ENCODE measurements at regions not wholly inside any gene's neighbourhood (a gene's known extent, or its start where the extent isn't known, plus 50 kb on each side); places are given as distances from the start of the nearest gene placed in this dataset.

GRCh38 chr12:3967556-3968160 lies 94.5 kb upstream of the PARP11 start:
- TF ChIP-seq POLR2AphosphoS5 (IDR thresholded peaks at IDR 0.05) (no peak), POLR2A (IDR thresholded peaks at IDR 0.05) (no peak), CTCF (IDR thresholded peaks at IDR 0.05) (no peak)
- H3K36me3 ChIP-seq: no peaks in the 10 kb centered on the region
- intact Hi-C loops (cut with DNase I): no loop called here
- no peak overlapping the region for H3K27ac ChIP-seq
- H3K27me3 ChIP-seq (replicated peaks; ENCODE audit: insufficient read depth): no peaks in the 10 kb centered on the region
- no peak overlapping the region for H3K4me3 ChIP-seq
- H3K9me3 ChIP-seq: no peaks in the 10 kb centered on the region
- WGBS: 69% methylated on average over 11 of the region's 11 CpGs
- DNase-seq (ENCODE audit: low spot score): no peak
- H3K4me1 ChIP-seq (replicated peaks): no peaks in the 10 kb centered on the region

GRCh38 chr12:3966376-3966775 lies 93.2 kb upstream of the PARP11 start:
- Histone ChIP-seq H3K27ac (no peak overlapping the region), H3K9me3 (no peaks in the 10 kb centered on the region), H3K27me3 (replicated peaks; ENCODE audit: insufficient read depth) (no peaks in the 10 kb centered on the region), H3K4me1 (replicated peaks) (no peaks in the 10 kb centered on the region), H3K36me3 (no peaks in the 10 kb centered on the region), H3K4me3 (no peak overlapping the region)
- WGBS: 95% methylated on average over 3 of the region's 3 CpGs
- intact Hi-C loops (cut with DNase I): no loop called here
- no peak for DNase-seq (ENCODE audit: low spot score)
- TF ChIP-seq CTCF (IDR thresholded peaks at IDR 0.05): no peak
- TF ChIP-seq POLR2A (IDR thresholded peaks at IDR 0.05): no peak
- no peak for TF ChIP-seq POLR2AphosphoS5 (IDR thresholded peaks at IDR 0.05)

GRCh38 chr12:3965046-3965445 lies 91.8 kb upstream of the PARP11 start:
- H3K27me3 ChIP-seq (replicated peaks; ENCODE audit: insufficient read depth): no peaks in the 10 kb centered on the region
- TF ChIP-seq POLR2A (IDR thresholded peaks at IDR 0.05) (no peak), POLR2AphosphoS5 (IDR thresholded peaks at IDR 0.05) (no peak), CTCF (IDR thresholded peaks at IDR 0.05) (no peak)
- no peaks in the 10 kb centered on the region for H3K36me3 ChIP-seq
- WGBS: 93% methylated on average over 3 of the region's 3 CpGs
- H3K4me3 ChIP-seq: no peak overlapping the region
- intact Hi-C loops (cut with DNase I): no loop called here
- H3K27ac ChIP-seq: no peak overlapping the region
- H3K9me3 ChIP-seq: no peaks in the 10 kb centered on the region
- no peaks in the 10 kb centered on the region for H3K4me1 ChIP-seq (replicated peaks)
- no peak for DNase-seq (ENCODE audit: low spot score)

GRCh38 chr12:3964439-3964838 lies 91.2 kb upstream of the PARP11 start:
- Histone ChIP-seq H3K36me3 (no peaks in the 10 kb centered on the region), H3K27ac (no peak overlapping the region), H3K4me1 (replicated peaks) (no peaks in the 10 kb centered on the region), H3K27me3 (replicated peaks; ENCODE audit: insufficient read depth) (no peaks in the 10 kb centered on the region), H3K9me3 (no peaks in the 10 kb centered on the region), H3K4me3 (no peak overlapping the region)
- TF ChIP-seq POLR2AphosphoS5 (IDR thresholded peaks at IDR 0.05) (no peak), POLR2A (IDR thresholded peaks at IDR 0.05) (no peak), CTCF (IDR thresholded peaks at IDR 0.05) (no peak)
- intact Hi-C loops (cut with DNase I): no loop called here
- WGBS: 85% methylated on average over 9 of the region's 9 CpGs
- no peak for DNase-seq (ENCODE audit: low spot score)

- TF ChIP-seq POLR2AphosphoS5 (IDR thresholded peaks at IDR 0.05): no peak
- TF ChIP-seq CTCF (IDR thresholded peaks at IDR 0.05): no peak
- no peak for TF ChIP-seq POLR2A (IDR thresholded peaks at IDR 0.05)
- no peak for DNase-seq (ENCODE audit: low spot score)
- intact Hi-C loops (cut with DNase I): no loop called here
- 69% methylated on average over 8 of the region's 8 CpGs for WGBS
- H3K27me3 ChIP-seq (replicated peaks; ENCODE audit: insufficient read depth): no peaks in the 10 kb centered on the region
- H3K36me3 ChIP-seq: no peaks in the 10 kb centered on the region
- no peaks in the 10 kb centered on the region for H3K9me3 ChIP-seq
- no peaks in the 10 kb centered on the region for H3K4me1 ChIP-seq (replicated peaks)
- H3K4me3 ChIP-seq: no peak overlapping the region
- H3K27ac ChIP-seq: no peak overlapping the region
Measured at GRCh38 chr12:3962631-3963483, 89.7 kb upstream of the PARP11 start.
